C4-2B (cell line): ENCODE measurements at regions not wholly inside any gene's neighbourhood (a gene's known extent, or its start where the extent isn't known, plus 50 kb on each side); places are given as distances from the start of the nearest gene placed in this dataset.

ENCODE experiments used
- CTCF ChIP-seq: fragments of 450-650 bp; conservative IDR thresholded peaks from 2 replicates; pipeline ENCODE4 v1.5.1; 2017; ENCODE audit warnings: mild to moderate bottlenecking
- ZFX ChIP-seq: fragments of 450-650 bp; IDR thresholded peaks from 2 replicates; pipeline ENCODE4 v1.6.1; 2017

GRCh38 chr13:59423708-59424340, 739.9 kb downstream of the DIAPH3 start:
- TF ChIP-seq CTCF = no peak
- no peak for TF ChIP-seq ZFX
